Thyroid gland (tissue), 4 donors: ENCODE measurements at regions not wholly inside any gene's neighbourhood (a gene's known extent, or its start where the extent isn't known, plus 50 kb on each side); places are given as distances from the start of the nearest gene placed in this dataset.

Source experiments
- DNase-seq, 2 donors: peaks; one replicate each; pipeline ENCODE4 v3.0.0-alpha.2; 2019
- H3K27ac ChIP-seq, 3 donors: fragments of 200-600 bp; sonication (generic); 1 replicate in 2 of 3; 2 replicates in 1 of 3; pipeline ENCODE4 v1.5.1; 2016 to 2019; ENCODE audit warnings: mild to moderate bottlenecking in 1 of 3, moderate library complexity in 1 of 3
- H3K27me3 ChIP-seq: fragments of 200-600 bp; sonication (generic); one replicate; pipeline ENCODE4 v1.5.1; 2019
- H3K36me3 ChIP-seq, 2 donors: fragments of 200-600 bp; sonication (generic); one replicate each; pipeline ENCODE4 v1.5.1; 2016 to 2019
- H3K4me1 ChIP-seq, 2 donors: fragments of 200-600 bp; sonication (generic); one replicate each; pipeline ENCODE4 v1.5.1; 2017 to 2019
- H3K4me3 ChIP-seq, 3 donors: fragments of 200-600 bp; sonication (generic); replicated peaks in 1 of 3; 1 replicate in 2 of 3; 2 replicates in 1 of 3; pipeline ENCODE4 v1.5.1; 2016; ENCODE audit warnings: mild to moderate bottlenecking in 1 of 3
- H3K9me3 ChIP-seq: fragments of 200-600 bp; sonication (generic); one replicate; pipeline ENCODE4 v1.5.1; 2017
- CTCF ChIP-seq, 6 experiments: fragments of 200-600 bp in 3 of 6; fragments of 450-650 bp in 3 of 6; sonication (generic) in 3 of 6; IDR thresholded peaks; one replicate each; pipeline ENCODE4 v1.5.1; 2016 to 2019; ENCODE audit warnings: antibody characterized with exemption in 6 of 6, mild to moderate bottlenecking in 2 of 6, inconsistent platforms in 1 of 6, moderate library complexity in 1 of 6
- POLR2A ChIP-seq, 2 donors: fragments of 450-650 bp; IDR thresholded peaks; one replicate each; pipeline ENCODE4 v1.6.1; 2017; ENCODE audit warnings: antibody characterized with exemption in 2 of 2, mild to moderate bottlenecking in 2 of 2, moderate library complexity in 1 of 2
- WGBS, 2 donors: methylation state at CpG; one replicate each; pipeline ENCODE4 v1.1.5; 2017; 5-methylcytosine and 5-hydroxymethylcytosine counted together
- intact Hi-C: fragments of 100-400 bp; cut with DNase I; formaldehyde crosslinking; loops from one replicate; pipeline ENCODE4 v1.15.1; 2023

- intact Hi-C loops = no loop called here
- H3K27ac ChIP-seq = no peak overlapping the region
- no peaks in the 10 kb centered on the region for H3K27me3 ChIP-seq
- no peaks in the 10 kb centered on the region for H3K36me3 ChIP-seq
- no peaks in the 10 kb centered on the region for H3K9me3 ChIP-seq
- H3K4me3 ChIP-seq = no peak overlapping the region
- peaks cover 0 to 4% of the 10 kb centered on the region in 2 donors for H3K4me1 ChIP-seq
- TF ChIP-seq POLR2A (IDR thresholded peaks at IDR 0.05) = no peak
- TF ChIP-seq CTCF (IDR thresholded peaks at IDR 0.05) = no peak
- DNase-seq = no peak
These were observed 238.9 kb downstream of the SLC7A11 start for GRCh38 chr4:138003248-138003647.

GRCh38 chr4:137998666-137999429 lies 243.3 kb downstream of the SLC7A11 start:
- H3K36me3 ChIP-seq = no peaks in the 10 kb centered on the region
- no peaks in the 10 kb centered on the region for H3K27me3 ChIP-seq
- H3K4me3 ChIP-seq = no peak overlapping the region
- H3K4me1 ChIP-seq = no peaks in the 10 kb centered on the region
- intact Hi-C loops = no loop called here
- WGBS, 2 donors = 33 to 55% methylated on average over 1 of the region's 1 CpG
- no peaks in the 10 kb centered on the region for H3K9me3 ChIP-seq
- DNase-seq = no peak
- H3K27ac ChIP-seq = no peak overlapping the region
- TF ChIP-seq CTCF (IDR thresholded peaks at IDR 0.05) = no peak
- TF ChIP-seq POLR2A (IDR thresholded peaks at IDR 0.05) = no peak

DNA sequence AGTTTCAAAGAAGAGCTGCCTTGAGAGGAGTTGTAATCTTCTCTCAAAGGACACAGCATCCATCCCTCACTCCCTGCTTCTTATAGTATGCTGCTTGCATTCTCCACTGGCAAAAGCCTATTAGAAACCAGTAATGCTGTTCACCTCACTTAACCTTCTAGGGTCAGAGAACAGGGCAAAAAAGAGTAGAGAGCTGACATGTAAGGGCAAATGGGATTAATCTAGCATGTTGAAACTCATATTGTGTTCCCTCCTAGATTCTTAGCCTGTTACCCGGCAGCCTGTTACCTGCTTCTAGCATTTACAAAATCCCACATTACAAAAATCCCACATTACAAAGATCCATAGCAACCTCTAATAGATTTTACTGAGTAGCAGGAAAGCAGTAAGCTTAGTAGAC lies 244.7 kb downstream of the SLC7A11 start:
- no peak for TF ChIP-seq POLR2A (IDR thresholded peaks at IDR 0.05)
- no peak for TF ChIP-seq CTCF (IDR thresholded peaks at IDR 0.05)
- Histone ChIP-seq H3K27ac (no peak overlapping the region), H3K27me3 (no peaks in the 10 kb centered on the region), H3K4me1 (no peaks in the 10 kb centered on the region), H3K4me3 (no peak overlapping the region), H3K36me3 (no peaks in the 10 kb centered on the region), H3K9me3 (no peaks in the 10 kb centered on the region)
- WGBS, 2 donors = 61 to 88% methylated on average over 1 of the region's 1 CpG
- DNase-seq = no peak
- intact Hi-C loops = no loop called here

DNA sequence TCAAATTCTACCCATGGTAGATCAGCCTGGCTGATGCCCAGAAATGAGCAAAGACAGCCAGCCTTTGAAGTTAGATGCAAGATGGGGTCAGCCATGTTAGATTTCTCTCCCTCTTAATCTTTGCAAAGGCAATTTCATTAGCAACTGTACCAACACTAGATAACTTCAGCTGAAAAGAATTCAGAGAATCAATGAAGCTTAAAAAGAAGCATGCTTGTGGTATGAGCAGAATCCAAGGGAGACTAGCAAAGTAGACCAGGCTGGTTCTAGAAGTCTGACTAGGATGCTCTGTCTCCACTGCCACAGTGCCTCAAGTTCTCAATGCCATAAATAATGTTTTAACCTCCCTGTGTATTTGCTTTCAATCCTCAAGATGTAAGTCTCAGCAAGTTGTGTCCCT lies 247.3 kb downstream of the SLC7A11 start:
- intact Hi-C loops = no loop called here
- DNase-seq = no peak
- no peak for TF ChIP-seq POLR2A (IDR thresholded peaks at IDR 0.05)
- TF ChIP-seq CTCF (IDR thresholded peaks at IDR 0.05) = no peak
- Histone ChIP-seq H3K4me3 (no peak overlapping the region), H3K27ac (no peak overlapping the region), H3K27me3 (no peaks in the 10 kb centered on the region), H3K4me1 (no peaks in the 10 kb centered on the region), H3K9me3 (no peaks in the 10 kb centered on the region), H3K36me3 (no peaks in the 10 kb centered on the region)

DNA sequence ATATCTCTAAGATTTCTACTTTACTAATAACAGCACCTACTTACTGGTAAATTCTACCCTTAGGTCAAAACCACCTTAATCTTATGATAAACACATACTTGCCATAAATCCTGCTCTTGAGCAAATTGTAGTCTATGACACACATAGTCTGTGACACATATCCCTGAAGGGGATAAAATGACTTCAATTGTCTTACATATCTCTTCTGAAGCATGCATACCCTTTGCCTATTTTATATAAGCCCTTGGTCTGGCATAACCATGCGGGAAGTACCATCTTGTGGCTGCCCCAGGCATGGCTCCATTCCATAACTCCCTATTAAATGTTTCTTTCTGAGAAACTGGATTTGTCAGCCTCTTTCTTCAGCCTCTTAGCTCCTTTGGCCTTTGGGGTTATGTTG lies 248.9 kb downstream of the SLC7A11 start:
- H3K27me3 ChIP-seq = no peaks in the 10 kb centered on the region
- H3K27ac ChIP-seq = no peak overlapping the region
- no peaks in the 10 kb centered on the region for H3K9me3 ChIP-seq
- H3K4me1 ChIP-seq = no peaks in the 10 kb centered on the region
- intact Hi-C loops = no loop called here
- no peak overlapping the region for H3K4me3 ChIP-seq
- no peak for TF ChIP-seq POLR2A (IDR thresholded peaks at IDR 0.05)
- TF ChIP-seq CTCF (IDR thresholded peaks at IDR 0.05) = no peak
- H3K36me3 ChIP-seq = no peaks in the 10 kb centered on the region
- 85 to 86% methylated on average over 1 of the region's 1 CpG for WGBS, 2 donors
- DNase-seq = no peak
